ENCODE measurements at regions not wholly inside any gene's neighbourhood (a gene's known extent, or its start where the extent isn't known, plus 50 kb on each side); places are given as distances from the start of the nearest gene placed in this dataset.

DNA sequence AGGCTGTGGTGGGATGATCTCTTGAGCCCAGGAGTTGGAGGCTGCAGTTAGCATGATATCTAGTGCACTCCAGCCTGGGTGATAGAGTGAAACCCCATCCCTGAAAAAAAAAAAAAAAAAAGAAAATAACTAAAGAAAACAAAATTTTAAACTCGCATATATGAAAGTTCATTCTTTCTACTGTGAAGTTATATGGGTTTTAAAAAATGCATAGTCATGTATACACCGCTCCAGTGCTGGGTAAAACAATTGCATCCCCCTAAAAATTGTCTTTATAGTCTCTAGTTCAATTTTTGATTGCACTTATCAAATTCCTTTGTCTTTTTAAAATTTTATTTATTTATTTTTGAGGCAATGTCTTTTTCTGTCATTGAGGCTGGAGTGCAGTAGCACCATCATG is 65.0 kb upstream of the ACYP2 start:
- Histone ChIP-seq H3K4me2 (ENCODE audit: insufficient read depth in 1 of 2, low read depth in 2 of 2, low read length in 2 of 2) (no peak overlapping the region), H2AK5ac (ENCODE audit: low read depth, low read length) (no peak overlapping the region), H2AFZ (ENCODE audit: low read length) (no peak overlapping the region), H3K79me2 (ENCODE audit: control insufficient read depth in 1 of 2, insufficient read depth in 2 of 2, low read length in 2 of 2) (no peaks in the 10 kb centered on the region), H3K4ac (replicated peaks; ENCODE audit: insufficient read length, low read depth, low read length) (no peak overlapping the region), H3K9ac (replicated peaks in 1 of 4; ENCODE audit: extremely low read depth in 1 of 4, low read depth in 3 of 4, low read length in 3 of 4) (no peak overlapping the region), H2BK12ac (ENCODE audit: low read depth, low read length) (no peak overlapping the region), H4K20me1 (replicated peaks in 1 of 2; ENCODE audit: control insufficient read depth in 1 of 2, insufficient read depth in 2 of 2, low read length in 2 of 2) (no peaks in the 10 kb centered on the region), H4K8ac (ENCODE audit: extremely low read depth, insufficient read depth, low read length) (no peak overlapping the region), H3K9me3 (ENCODE audit: insufficient read depth in 2 of 2, low read depth in 1 of 2, low read length in 1 of 2) (0 out of 4 replicates have a peak, but pooled peaks cover 0 to 9% of the 10 kb centered on the region in 2 experiments), H4K5ac (ENCODE audit: insufficient read length, low read depth, low read length) (no peak overlapping the region), H4K91ac (replicated peaks; ENCODE audit: insufficient read length, low read length) (no peak overlapping the region), H3K56ac (replicated peaks; ENCODE audit: insufficient read length, low read depth, low read length) (no peak overlapping the region), H2BK15ac (ENCODE audit: low read length) (no peak overlapping the region), H3K27ac (ENCODE audit: low read depth, low read length) (no peak overlapping the region), H3K27me3 (replicated peaks in 1 of 4; ENCODE audit: control insufficient read depth in 3 of 4, extremely low read depth in 1 of 4, insufficient read depth in 3 of 4, low read length in 3 of 4) (no peaks in the 10 kb centered on the region), H3K36me3 (ENCODE audit: control insufficient read depth in 2 of 4, insufficient read depth in 4 of 4, low read length in 3 of 4) (no peaks in the 10 kb centered on the region), H3K4me3 (ENCODE audit: extremely low read depth in 1 of 4, insufficient read depth in 2 of 4, low read depth in 3 of 4, low read length in 4 of 4) (no peak overlapping the region), H2BK5ac (ENCODE audit: low read depth, low read length) (no peak overlapping the region), H2BK120ac (replicated peaks; ENCODE audit: low read depth, low read length) (no peak overlapping the region), H3K23ac (ENCODE audit: insufficient read length) (no peak overlapping the region), H3K14ac (ENCODE audit: insufficient read length) (no peak overlapping the region), H3K23me2 (ENCODE audit: low read depth, low read length) (no peaks in the 10 kb centered on the region), H3K18ac (ENCODE audit: extremely low read depth, low read length) (no peak overlapping the region), H3K4me1 (replicated peaks in 1 of 4; ENCODE audit: control insufficient read depth in 3 of 4, insufficient read depth in 4 of 4, low read length in 3 of 4) (no peaks in the 10 kb centered on the region), H3K79me1 (ENCODE audit: low read depth, low read length) (no peaks in the 10 kb centered on the region), H2BK20ac (ENCODE audit: low read length) (no peak overlapping the region)
- no peak for FAIRE-seq
- ChIA-PET CTCF (ENCODE audit: partially characterized antibody) (no interaction called here), POLR2A (ENCODE audit: partially characterized antibody) (no interaction called here)
- WGBS, 2 experiments (ENCODE audit: extremely low coverage in 1 of 2, insufficient coverage in 1 of 2, insufficient read length in 1 of 2, insufficient replicate concordance in 2 of 2, low coverage in 1 of 2, low lambda C conversion rate in 2 of 2, missing lambda C conversion rate in 1 of 2), result 100% methylated on average over 2 of the region's 2 CpGs; no CpG with 5 or more reads in 1 of the 2 experiments
- no peak for DNase-seq (ENCODE audit: low read depth in 1 of 2, low spot score in 2 of 2)
- no peak for TF ChIP-seq CHD7 (IDR thresholded peaks at IDR 0.05; ENCODE audit: insufficient replicate concordance, low read length)

Measured in H1 (cell line).